K562 (cell line): ENCODE measurements at regions not wholly inside any gene's neighbourhood (a gene's known extent, or its start where the extent isn't known, plus 50 kb on each side); places are given as distances from the start of the nearest gene placed in this dataset.

Experiments
- CHD1 ChIP-seq: fragments of 200-600 bp; sonication (generic); IDR thresholded peaks from one replicate; pipeline ENCODE4 v1.6.1; 2012; ENCODE audit warnings: mild to moderate bottlenecking, moderate library complexity, low read length, inconsistent platforms
- CREB3L1 ChIP-seq: fragments of 450-650 bp; IDR thresholded peaks from 2 replicates; pipeline ENCODE4 v1.6.1; 2014; ENCODE audit warnings: low read depth, mild to moderate bottlenecking, moderate library complexity, borderline replicate concordance
- SNRNP70 ChIP-seq: fragments of 200-400 bp; formaldehyde crosslinking; optimal IDR thresholded peaks from 2 replicates; pipeline ENCODE3; 2017; ENCODE audit warnings: low read depth, low read length
- TEAD4 ChIP-seq, 2 experiments: sonication (generic) in 1 of 2; formaldehyde crosslinking in 1 of 2; IDR thresholded peaks; 2 replicates each; pipeline versions ENCODE4 v1.6.1 to v1.8.0; 2012 to 2022; ENCODE audit warnings: borderline replicate concordance in 1 of 2, inconsistent platforms in 1 of 2, low read length in 1 of 2, mild to moderate bottlenecking in 1 of 2, missing genetic modification reagents in 1 of 2

- TF ChIP-seq CREB3L1 (no peak), CHD1 (no peak), SNRNP70 (no peak), TEAD4 (IDR thresholded peaks at IDR 0.05; ENCODE audit: low read length) (no peak), TEAD4 (CRISPR knock-in tag; IDR thresholded peaks at IDR 0.05; ENCODE audit: borderline replicate concordance) (no peak)
Measured at GRCh38 chr5:117414926-117415325, 840.3 kb upstream of the SEMA6A start.
